ENCODE measurements at regions not wholly inside any gene's neighbourhood (a gene's known extent, or its start where the extent isn't known, plus 50 kb on each side); places are given as distances from the start of the nearest gene placed in this dataset.
"Not testable (repeated sequence)": the region's sequence is repeated elsewhere in the genome, so short reads cannot be mapped to it uniquely, and the experiment has no call there.

DNA sequence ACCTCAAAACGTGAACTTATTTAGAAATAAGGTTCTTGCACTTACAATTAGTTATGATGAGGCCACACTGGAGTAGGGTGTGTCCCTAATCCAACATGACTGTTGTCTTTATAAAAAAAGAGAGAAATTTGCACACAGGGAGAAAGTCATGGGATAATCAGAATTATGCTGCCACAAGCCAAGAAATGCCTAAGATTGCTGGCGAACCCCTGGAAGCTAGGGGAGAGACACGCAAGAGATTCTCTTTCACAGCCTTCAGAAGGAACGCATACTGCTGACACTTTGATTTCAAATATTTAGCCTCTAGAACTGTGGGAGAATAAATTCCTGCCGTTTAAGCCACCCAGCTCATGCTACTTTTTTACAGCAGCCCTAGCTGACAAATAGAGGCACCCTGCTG, 138.3 kb downstream of the CCDC71L start:
- DNase-seq: no peak

DNA sequence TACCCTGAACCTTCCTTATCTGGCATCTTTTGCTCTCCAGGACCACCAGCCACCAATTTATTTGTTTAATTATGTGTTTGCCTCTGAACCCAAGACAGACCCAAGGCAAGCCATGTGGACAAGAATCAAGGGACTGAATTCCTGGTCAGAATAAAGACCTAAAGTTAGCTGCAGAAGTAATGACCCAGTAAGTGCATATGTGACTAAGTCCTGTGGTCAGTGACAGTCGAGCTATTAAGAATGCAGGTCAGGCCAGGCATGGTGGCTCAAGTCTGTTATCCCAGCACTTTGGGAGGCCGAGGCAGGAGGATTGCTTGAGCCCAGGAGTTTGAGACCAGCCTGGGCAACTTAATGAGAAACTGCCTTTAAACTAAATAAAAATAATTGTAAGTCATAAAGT, 139.4 kb downstream of the CCDC71L start:
- no peak for DNase-seq

GRCh38 chr7:106520962-106521514, 139.9 kb downstream of the CCDC71L start:
- no peak for DNase-seq

DNA sequence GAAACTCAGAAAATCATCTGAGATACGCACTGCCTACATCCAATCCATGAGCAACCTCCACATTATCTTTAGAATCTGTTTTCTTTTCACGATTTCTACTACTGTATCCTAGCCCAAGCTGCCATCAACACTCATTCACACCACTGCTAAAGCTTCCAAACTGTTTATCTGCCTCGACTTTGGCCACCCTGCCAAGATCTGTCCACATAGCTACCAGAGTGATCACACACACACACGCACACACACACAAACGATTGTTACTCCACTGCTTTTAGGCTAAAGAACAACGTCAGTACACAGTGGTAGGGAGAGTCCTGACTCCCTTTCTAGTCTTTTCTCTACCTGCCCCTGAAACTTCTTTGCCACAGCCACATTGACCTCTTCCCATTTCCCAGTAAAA, 142.0 kb downstream of the CCDC71L start:
- no peak for DNase-seq

DNA sequence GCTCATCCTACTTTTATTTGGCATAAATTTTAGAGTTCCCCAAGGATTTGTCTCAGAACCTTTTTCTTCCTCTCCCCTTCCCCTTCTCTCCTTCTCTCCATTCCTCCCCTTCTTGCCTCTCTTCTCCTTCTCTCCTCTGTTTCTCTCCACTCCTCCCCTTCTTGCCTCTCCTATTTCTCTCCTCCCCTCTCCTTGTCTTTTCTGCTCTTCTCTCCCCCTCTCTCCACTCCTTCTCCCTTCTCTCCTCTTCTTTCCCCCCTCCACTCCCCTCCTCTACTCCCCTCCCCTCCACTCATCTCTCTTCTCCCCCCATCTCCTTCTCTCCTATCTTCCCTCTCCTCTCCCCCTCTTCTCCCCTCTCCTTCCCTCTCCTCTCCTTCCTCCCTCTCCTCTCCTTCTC, 142.7 kb downstream of the CCDC71L start:
- DNase-seq: no peak

GRCh38 chr7:106517508-106517907, 143.4 kb downstream of the CCDC71L start:
- no peak for DNase-seq

DNA sequence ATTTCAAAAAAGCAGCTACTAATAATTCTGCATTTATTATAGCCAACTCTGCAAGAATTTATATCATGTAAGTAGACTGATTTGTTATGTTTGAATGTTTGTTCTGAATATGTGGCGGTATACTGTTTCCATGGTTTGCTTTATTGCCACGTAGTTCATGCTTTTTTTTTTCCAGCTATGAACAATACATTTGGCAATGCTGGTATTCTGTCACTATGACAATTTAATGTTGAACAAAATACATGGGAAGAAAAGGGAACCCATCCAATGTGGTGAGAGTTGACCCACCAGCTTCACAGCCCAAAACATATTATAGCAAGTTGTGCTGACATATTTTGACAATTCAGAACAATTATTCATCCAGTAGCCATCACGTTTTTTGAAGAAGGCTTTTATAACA, 145.6 kb downstream of the CCDC71L start:
- no peak for DNase-seq

DNA sequence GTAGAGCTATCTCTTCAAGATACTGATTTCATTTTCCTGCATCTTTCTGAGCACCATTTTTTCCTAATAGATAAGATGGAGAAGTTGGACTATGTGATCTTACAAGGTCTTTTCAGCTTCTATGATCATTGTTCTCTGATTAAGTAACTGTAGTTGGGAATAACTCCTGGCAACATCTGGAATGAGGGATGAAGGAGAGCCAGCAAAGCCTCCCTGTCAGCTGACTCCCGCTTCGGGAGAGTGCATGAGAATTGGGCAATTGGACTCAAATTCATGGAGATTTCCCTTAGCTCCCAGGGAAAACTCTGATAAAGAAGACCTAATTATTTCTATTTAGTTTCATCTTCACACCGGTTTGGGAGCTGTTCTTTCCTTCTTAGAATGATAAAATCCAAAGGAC, 146.1 kb downstream of the CCDC71L start:
- no peak for DNase-seq

- no peak for DNase-seq
Observed at GRCh38 chr7:106512217-106512616, 148.7 kb downstream of the CCDC71L start.

DNA sequence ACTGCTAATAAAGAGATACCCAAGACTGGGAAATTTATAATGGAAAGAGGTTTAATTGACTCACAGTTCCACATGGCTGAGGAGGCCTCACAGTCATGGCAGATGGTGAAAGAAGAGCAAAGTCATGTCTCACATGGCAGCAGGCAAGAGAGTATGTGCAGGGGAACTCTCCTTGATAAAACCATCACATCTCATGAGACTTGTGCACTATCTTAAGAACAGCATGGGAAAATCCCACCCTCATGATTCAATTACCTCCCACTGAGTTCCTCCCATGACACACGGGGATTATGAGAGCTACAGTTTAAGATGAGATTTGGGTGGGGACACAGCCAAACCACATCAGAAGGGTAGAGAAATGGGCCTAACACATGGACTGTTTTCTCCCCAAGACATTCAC, 156.3 kb downstream of the CCDC71L start:
- DNase-seq: no peak

- no peak for DNase-seq
Observed at GRCh38 chr7:106504207-106504606, 156.8 kb downstream of the CCDC71L start.

GRCh38 chr7:106503626-106504025, 157.3 kb downstream of the CCDC71L start:
- DNase-seq: no peak

- no peak for DNase-seq
Observed at GRCh38 chr7:106501605-106502580, 159.1 kb downstream of the CCDC71L start.

DNA sequence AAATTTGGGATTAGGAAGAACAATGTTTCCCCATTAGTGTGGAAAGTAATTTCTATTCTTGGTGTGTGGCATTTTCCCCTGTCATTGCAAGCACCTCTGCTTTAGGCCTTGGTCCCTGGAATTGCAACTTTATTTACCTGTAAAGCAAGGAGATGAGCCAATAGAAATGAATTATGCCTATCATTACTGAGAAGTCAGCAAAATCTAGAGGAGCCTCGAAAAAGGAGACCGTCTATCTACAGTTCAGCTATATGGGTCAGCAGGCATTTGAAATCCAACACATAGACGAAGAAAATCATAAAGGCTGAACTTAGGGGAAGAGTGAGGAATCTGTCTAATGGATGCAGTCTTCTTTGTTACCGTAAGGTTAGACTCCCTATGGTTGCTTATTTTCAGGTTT, 161.1 kb downstream of the CCDC71L start:
- no peak for DNase-seq

GRCh38 chr7:106498005-106498404, 163.0 kb downstream of the CCDC71L start:
- not testable (repeated sequence) for DNase-seq

GRCh38 chr7:106493041-106493731, 167.8 kb downstream of the CCDC71L start:
- peak; percentile 13 for DNase-seq

DNA sequence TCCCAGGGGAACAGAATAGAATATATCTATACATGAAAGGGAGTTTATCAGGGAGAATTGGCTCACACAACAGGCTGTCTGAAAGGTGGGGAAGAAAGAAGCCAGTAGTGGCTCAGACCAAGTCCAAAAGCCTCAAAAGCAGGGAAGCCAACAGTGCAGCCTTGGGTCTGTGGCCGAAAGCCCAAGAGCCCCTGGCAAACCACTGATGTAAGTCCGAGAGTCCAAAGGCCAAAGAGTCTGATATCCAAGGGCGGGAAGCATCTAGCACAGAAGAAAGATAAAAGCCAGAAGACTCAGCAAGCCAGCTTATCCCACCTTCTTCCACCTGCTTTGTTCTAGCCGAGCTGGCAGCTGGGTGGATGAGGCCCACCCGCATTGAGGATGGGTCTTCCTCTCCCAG, 172.5 kb downstream of the CCDC71L start:
- DNase-seq: no peak

- no peak for DNase-seq
Observed at GRCh38 chr7:106487892-106488291, 173.1 kb downstream of the CCDC71L start.

DNA sequence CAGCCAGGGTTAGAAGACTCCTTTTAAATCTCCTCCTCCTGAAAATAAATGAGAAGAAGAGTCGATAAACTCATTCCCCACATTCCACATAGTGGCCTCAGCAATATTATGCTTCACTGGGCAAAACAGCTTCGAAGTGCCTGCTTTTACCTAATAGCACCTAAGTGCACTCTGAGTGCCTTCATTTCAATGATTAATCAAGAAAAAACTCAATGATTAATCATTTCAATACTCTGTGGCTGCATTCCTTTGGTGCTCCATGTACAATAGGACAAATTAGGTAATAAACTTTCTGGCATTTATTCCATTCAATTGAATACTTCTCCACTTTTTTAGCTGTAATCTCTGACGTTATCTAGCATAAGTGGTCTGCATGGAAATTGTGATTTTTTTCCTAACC, 174.6 kb downstream of the CCDC71L start:
- no peak for DNase-seq

- DNase-seq: no peak
Observed at GRCh38 chr7:106485919-106486318, 175.0 kb downstream of the CCDC71L start.

DNA sequence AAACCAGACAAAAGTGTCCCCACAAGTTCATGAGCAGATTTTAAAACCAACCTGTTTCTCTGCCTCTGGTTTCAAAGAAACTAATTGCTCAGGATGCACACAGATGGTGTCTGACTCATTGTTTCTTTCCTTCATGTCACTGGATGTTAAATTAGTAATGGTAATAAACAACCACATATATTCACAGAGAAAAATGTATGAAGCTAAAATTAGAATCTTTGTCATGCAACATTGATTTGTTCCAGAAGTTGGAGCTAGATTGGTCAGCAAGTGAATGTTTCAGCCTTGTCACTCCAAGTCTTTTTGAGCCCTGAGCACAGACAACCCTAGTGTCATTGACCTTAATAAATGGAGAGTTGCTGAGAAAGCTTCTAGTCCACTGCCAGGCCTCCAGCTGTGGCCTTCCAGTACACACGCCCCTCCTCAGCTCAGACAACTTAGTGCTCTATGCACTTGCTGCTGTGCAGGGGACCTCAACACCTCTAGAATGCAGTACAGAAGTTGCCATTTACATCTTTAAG, 175.9 kb downstream of the CCDC71L start:
- no peak for DNase-seq

- no peak for DNase-seq
Observed at GRCh38 chr7:106484562-106484961, 176.4 kb downstream of the CCDC71L start.

DNA sequence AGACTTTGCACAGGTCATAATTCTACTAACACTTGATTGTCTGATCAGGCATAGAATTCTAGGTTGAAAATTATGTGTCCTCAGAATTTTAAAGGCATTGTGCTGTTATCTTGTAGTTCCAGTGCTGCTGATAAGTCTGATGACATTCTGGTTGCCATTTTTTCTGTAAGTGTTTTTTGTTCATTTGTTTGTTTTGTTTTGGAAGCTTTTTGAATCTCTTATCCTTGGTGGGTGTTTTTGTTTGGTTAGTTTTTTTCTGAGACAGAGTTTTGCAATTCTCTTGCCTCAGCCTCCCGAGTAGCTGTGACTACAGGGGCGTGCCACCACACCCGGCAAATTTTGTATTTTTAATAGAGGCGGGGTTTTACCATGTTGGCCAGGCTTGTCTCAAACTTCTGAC, 178.9 kb downstream of the CCDC71L start:
- DNase-seq: no peak

GRCh38 chr7:106480616-106481031, 180.3 kb downstream of the CCDC71L start:
- no peak for DNase-seq
